SK-N-MC (cell line): ENCODE measurements at regions not wholly inside any gene's neighbourhood (a gene's known extent, or its start where the extent isn't known, plus 50 kb on each side); places are given as distances from the start of the nearest gene placed in this dataset.

Experiments used
- EZH2 ChIP-seq: fragments of 200-600 bp; sonication (generic); IDR thresholded peaks from one replicate; pipeline ENCODE4 v1.6.1; 2017; ENCODE audit warnings: antibody characterized with exemption
- FOXP2 ChIP-seq: optimal IDR thresholded peaks from 2 replicates; pipeline ENCODE3; 2011; ENCODE audit warnings: mild to moderate bottlenecking, moderate library complexity; ENCODE audit not compliant: insufficient read depth; ENCODE audit errors: extremely low read length, control extremely low read depth
- POLR2AphosphoS5 ChIP-seq: IDR thresholded peaks from 2 replicates; pipeline ENCODE4 v1.6.1; 2012; ENCODE audit warnings: mild to moderate bottlenecking, low read depth, low read length, borderline replicate concordance

- no peak for TF ChIP-seq POLR2AphosphoS5
- TF ChIP-seq FOXP2: no peak
- no peak for TF ChIP-seq EZH2
Observed at GRCh38 chr10:42491001-42491592, 147.3 kb downstream of the ZNF33B start.
